H1 (cell line): ENCODE measurements at regions not wholly inside any gene's neighbourhood (a gene's known extent, or its start where the extent isn't known, plus 50 kb on each side); places are given as distances from the start of the nearest gene placed in this dataset.

ENCODE experiments used
- CTCF ChIA-PET: fragments of 300-600 bp; sonication (Branson Sonifier 250); formaldehyde crosslinking; loops from one replicate; lab custom pipeline; 2021; ENCODE audit not compliant: partially characterized antibody; lab: Charles Lee
- POLR2A ChIA-PET: fragments of 300-600 bp; sonication (Branson Sonifier 250); formaldehyde crosslinking; loops from one replicate; lab custom pipeline; 2021; ENCODE audit warnings: inconsistent platforms; ENCODE audit not compliant: partially characterized antibody; lab: Charles Lee
- DNase-seq, 2 experiments: peaks; one replicate each; pipeline versions ENCODE4 v3.0.0 to v3.0.0-alpha.2; 2010 to 2022; ENCODE audit warnings: low spot score in 2 of 2, low read depth in 1 of 2, mixed read lengths in 1 of 2
- FAIRE-seq: peaks from 2 replicates; lab custom pipeline; 2011; peaks lifted over from hg19 to GRCh38; lab: Jason Lieb, UNC
- H2AFZ ChIP-seq: 2 replicates; pipeline ENCODE4 v1.8.1; 2012; ENCODE audit warnings: low read length, inconsistent platforms
- H2AK5ac ChIP-seq: 2 replicates; pipeline ENCODE4 v1.6.1; 2013; ENCODE audit warnings: low read depth, low read length
- H2BK120ac ChIP-seq: replicated peaks from 2 replicates; pipeline ENCODE3; 2013; ENCODE audit warnings: low read depth, low read length, inconsistent platforms
- H2BK12ac ChIP-seq: 2 replicates; pipeline ENCODE4 v1.6.1; 2013; ENCODE audit warnings: low read depth, low read length
- H2BK15ac ChIP-seq: 2 replicates; pipeline ENCODE4 v1.6.1; 2013; ENCODE audit warnings: low read length
- H2BK20ac ChIP-seq: 2 replicates; pipeline ENCODE4 v1.6.1; 2013; ENCODE audit warnings: low read length
- H2BK5ac ChIP-seq: 2 replicates; pipeline ENCODE4 v1.6.1; 2013; ENCODE audit warnings: low read depth, low read length
- H3K14ac ChIP-seq: 2 replicates; pipeline ENCODE4 v1.6.1; 2013; ENCODE audit warnings: inconsistent platforms; ENCODE audit not compliant: insufficient read length
- H3K18ac ChIP-seq: 2 replicates; pipeline ENCODE4 v1.6.1; 2013; ENCODE audit warnings: low read length; ENCODE audit errors: extremely low read depth
- H3K23ac ChIP-seq: 2 replicates; pipeline ENCODE4 v1.6.1; 2013; ENCODE audit warnings: inconsistent platforms; ENCODE audit not compliant: insufficient read length
- H3K23me2 ChIP-seq: 2 replicates; pipeline ENCODE4 v1.6.1; 2013; ENCODE audit warnings: low read depth, low read length
- H3K27ac ChIP-seq: 2 replicates; pipeline ENCODE4 v1.6.1; 2011; ENCODE audit warnings: low read depth, low read length, inconsistent platforms
- H3K27me3 ChIP-seq, 4 experiments: replicated peaks in 1 of 4; 1 replicate in 1 of 4; 2 replicates in 3 of 4; pipeline versions ENCODE4 v1.6.1 to v1.8.1; 2011 to 2013; ENCODE audit warnings: low read length in 3 of 4, mild to moderate bottlenecking in 3 of 4, inconsistent platforms in 2 of 4, mixed read lengths in 2 of 4, moderate library complexity in 1 of 4; ENCODE audit not compliant: control insufficient read depth in 3 of 4, insufficient read depth in 3 of 4; ENCODE audit errors: extremely low read depth in 1 of 4
- H3K36me3 ChIP-seq, 4 experiments: 2 replicates each; pipeline versions ENCODE4 v1.6.1 to v1.8.1; 2011 to 2013; ENCODE audit warnings: mild to moderate bottlenecking in 4 of 4, low read length in 3 of 4, moderate library complexity in 2 of 4, control low read depth in 1 of 4, inconsistent platforms in 1 of 4; ENCODE audit not compliant: insufficient read depth in 4 of 4, control insufficient read depth in 2 of 4
- H3K4ac ChIP-seq: replicated peaks from 2 replicates; pipeline ENCODE3; 2013; ENCODE audit warnings: low read length, low read depth, mixed read lengths, inconsistent platforms; ENCODE audit not compliant: insufficient read length
- H3K4me1 ChIP-seq, 4 experiments: replicated peaks in 1 of 4; 1 replicate in 1 of 4; 2 replicates in 3 of 4; pipeline versions ENCODE4 v1.6.1 to v1.8.1; 2011 to 2013; ENCODE audit warnings: low read length in 3 of 4, inconsistent platforms in 2 of 4, mixed read lengths in 1 of 4; ENCODE audit not compliant: insufficient read depth in 4 of 4, control insufficient read depth in 3 of 4
- H3K4me2 ChIP-seq, 2 experiments: 2 replicates each; pipeline versions ENCODE4 v1.6.1 to v1.8.1; 2011 to 2013; ENCODE audit warnings: low read depth in 2 of 2, low read length in 2 of 2, control low read depth in 1 of 2, inconsistent platforms in 1 of 2, mild to moderate bottlenecking in 1 of 2; ENCODE audit not compliant: insufficient read depth in 1 of 2
- H3K4me3 ChIP-seq, 4 experiments: fragments of 200-600, 300-600 bp in 1 of 4; sonication (generic), shearing (Covaris generic), sonication (Bioruptor Twin) in 1 of 4; 2 replicates each; pipeline versions ENCODE4 v1.5.1 to v1.8.1; 2011 to 2016; ENCODE audit warnings: low read length in 4 of 4, low read depth in 3 of 4, control low read depth in 2 of 4, inconsistent platforms in 2 of 4, mild to moderate bottlenecking in 2 of 4, mixed read lengths in 1 of 4, moderate library complexity in 1 of 4; ENCODE audit not compliant: insufficient read depth in 2 of 4; ENCODE audit errors: extremely low read depth in 1 of 4
- H3K56ac ChIP-seq: replicated peaks from 2 replicates; pipeline ENCODE3; 2013; ENCODE audit warnings: low read depth, mild to moderate bottlenecking, mixed read lengths, low read length, inconsistent platforms; ENCODE audit not compliant: insufficient read length
- H3K79me1 ChIP-seq: 2 replicates; pipeline ENCODE4 v1.6.1; 2013; ENCODE audit warnings: low read depth, low read length, control low read depth
- H3K79me2 ChIP-seq, 2 experiments: 2 replicates each; pipeline versions ENCODE4 v1.6.1 to v1.8.1; 2012 to 2013; ENCODE audit warnings: low read length in 2 of 2, mild to moderate bottlenecking in 2 of 2, inconsistent platforms in 1 of 2; ENCODE audit not compliant: insufficient read depth in 2 of 2, control insufficient read depth in 1 of 2
- H3K9ac ChIP-seq, 4 experiments: replicated peaks in 1 of 4; 1 replicate in 1 of 4; 2 replicates in 3 of 4; pipeline versions ENCODE4 v1.6.1 to v1.8.1; 2011 to 2013; ENCODE audit warnings: low read depth in 3 of 4, low read length in 3 of 4, control low read depth in 2 of 4, mild to moderate bottlenecking in 2 of 4, moderate library complexity in 2 of 4, inconsistent platforms in 1 of 4; ENCODE audit errors: extremely low read depth in 1 of 4
- H3K9me3 ChIP-seq, 2 experiments: 2 replicates each; pipeline versions ENCODE4 v1.6.1 to v1.8.1; 2012 to 2013; ENCODE audit warnings: mild to moderate bottlenecking in 2 of 2, moderate library complexity in 2 of 2, control low read depth in 1 of 2, inconsistent platforms in 1 of 2, low read depth in 1 of 2, low read length in 1 of 2, mixed read lengths in 1 of 2; ENCODE audit not compliant: insufficient read depth in 2 of 2
- H4K20me1 ChIP-seq, 2 experiments: replicated peaks in 1 of 2; 2 replicates each; pipeline versions ENCODE3 to v1.8.1; 2011 to 2013; ENCODE audit warnings: inconsistent platforms in 2 of 2, low read length in 2 of 2, mild to moderate bottlenecking in 1 of 2; ENCODE audit not compliant: insufficient read depth in 2 of 2, control insufficient read depth in 1 of 2
- H4K5ac ChIP-seq: 2 replicates; pipeline ENCODE4 v1.6.1; 2013; ENCODE audit warnings: low read length, low read depth, mixed read lengths, inconsistent platforms; ENCODE audit not compliant: insufficient read length
- H4K8ac ChIP-seq: 2 replicates; pipeline ENCODE4 v1.8.0; 2013; ENCODE audit warnings: mild to moderate bottlenecking, moderate library complexity, low read length, inconsistent platforms; ENCODE audit not compliant: insufficient read depth; ENCODE audit errors: extremely low read depth
- H4K91ac ChIP-seq: replicated peaks from 2 replicates; pipeline ENCODE3; 2013; ENCODE audit warnings: low read length, mixed read lengths, inconsistent platforms; ENCODE audit not compliant: insufficient read length
- ASH2L ChIP-seq: fragments of 200-600, 300-600 bp; sonication (generic); IDR thresholded peaks from one replicate; pipeline ENCODE4 v1.7.1; 2017; ENCODE audit warnings: low read length
- BRCA1 ChIP-seq: IDR thresholded peaks from 2 replicates; pipeline ENCODE4 v1.6.1; 2012; ENCODE audit warnings: low read depth, low read length, improper control_type of control experiment
- CHD2 ChIP-seq: IDR thresholded peaks from 2 replicates; pipeline ENCODE4 v1.6.1; 2012; ENCODE audit warnings: low read length, improper control_type of control experiment
- FOSL1 ChIP-seq: IDR thresholded peaks from 2 replicates; pipeline ENCODE4 v1.6.1; 2011; ENCODE audit warnings: mild to moderate bottlenecking, low read depth, low read length, moderate library complexity; ENCODE audit not compliant: insufficient read depth
- GABPA ChIP-seq: IDR thresholded peaks from 2 replicates; pipeline ENCODE4 v1.6.1; 2011; ENCODE audit warnings: mild to moderate bottlenecking, low read length, moderate library complexity, borderline replicate concordance; ENCODE audit not compliant: insufficient read depth
- PHF8 ChIP-seq: fragments of 200-600 bp; sonication (generic); conservative IDR thresholded peaks from 2 replicates; pipeline ENCODE4 v1.7.1; 2012; ENCODE audit warnings: low read depth, mild to moderate bottlenecking, inconsistent platforms, low read length, moderate library complexity
- RNF2 ChIP-seq: fragments of 200-900, 300-1000 bp; sonication (generic); IDR thresholded peaks from 2 replicates; pipeline ENCODE4 v1.7.1; 2016; ENCODE audit warnings: borderline replicate concordance, low read depth, mild to moderate bottlenecking, antibody characterized with exemption, low read length; ENCODE audit not compliant: poor library complexity, severe bottlenecking; ENCODE audit errors: missing control alignments
- ZNF274 ChIP-seq: IDR thresholded peaks from 2 replicates; pipeline ENCODE4 v1.7.0; 2012; ENCODE audit warnings: low read length, borderline replicate concordance; ENCODE audit errors: extremely low read depth
- WGBS, 2 experiments: shearing (Covaris generic) in 1 of 2; methylation state at CpG; one replicate each; pipeline versions ENCODE4 v1.1.6 to v1.1.7; 2013 to 2015; ENCODE audit warnings: low lambda C conversion rate in 2 of 2, mixed read lengths in 2 of 2, inconsistent platforms in 1 of 2, low coverage in 1 of 2, missing lambda C conversion rate in 1 of 2; ENCODE audit not compliant: insufficient replicate concordance in 2 of 2, insufficient coverage in 1 of 2, insufficient read length in 1 of 2; ENCODE audit errors: extremely low coverage in 1 of 2, missing lambda C conversion rate in 1 of 2; 5-methylcytosine and 5-hydroxymethylcytosine counted together

DNA sequence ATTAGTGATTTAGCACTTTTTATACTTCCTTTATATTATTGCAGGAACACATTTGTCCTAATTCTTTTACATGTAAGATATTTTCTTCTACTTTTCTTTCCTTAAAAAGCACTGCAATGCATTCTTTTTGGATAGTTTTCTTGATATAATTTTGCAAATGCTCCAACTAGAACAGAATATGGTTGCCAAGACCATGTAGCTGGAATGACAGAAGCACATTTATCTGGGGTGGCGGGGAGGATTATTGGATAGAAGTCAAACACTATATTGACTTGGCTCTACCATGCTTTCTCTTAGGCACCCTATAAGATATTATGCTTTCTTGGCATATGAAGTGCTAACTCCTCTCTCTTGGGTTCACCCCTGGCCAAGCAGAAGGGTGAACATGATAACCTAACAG is 983.5 kb downstream of the FAT4 start:
- DNase-seq (no peak), FAIRE-seq (no peak)
- TF ChIP-seq ZNF274 (no peak), PHF8 (no peak), BRCA1 (no peak), CHD2 (no peak), FOSL1 (no peak), ASH2L (no peak), GABPA (no peak), RNF2 (no peak)

More for the DNA sequence above, 983.5 kb downstream of the FAT4 start:
- no peaks in the 10 kb centered on the region for H3K79me2 ChIP-seq
- no peaks in the 10 kb centered on the region for H3K79me1 ChIP-seq
- no peak overlapping the region for H2BK20ac ChIP-seq
- peaks cover 0 to 2% (median 0%) of the 10 kb centered on the region in 4 experiments; a peak in 1 of 8 replicates for H3K36me3 ChIP-seq
- H4K91ac ChIP-seq: no peak overlapping the region
- no peak overlapping the region for H2BK12ac ChIP-seq
- H3K27me3 ChIP-seq: no peaks in the 10 kb centered on the region
- 88% methylated on average over 1 of the region's 1 CpG; no CpG with 5 or more reads in 1 of the 2 experiments for WGBS, 2 experiments
- no peak overlapping the region for H2AK5ac ChIP-seq
- CTCF ChIA-PET: no interaction called here
- no peak overlapping the region for H2BK5ac ChIP-seq
- no peak overlapping the region for H3K9ac ChIP-seq
- no peak overlapping the region for H4K8ac ChIP-seq
- H3K18ac ChIP-seq: no peak overlapping the region
- H3K23me2 ChIP-seq: no peaks in the 10 kb centered on the region
- peaks cover 14 to 15% of the 10 kb centered on the region in 2 experiments for H3K9me3 ChIP-seq
- no peak overlapping the region for H2AFZ ChIP-seq
- no peak overlapping the region for H3K23ac ChIP-seq
- H3K4me1 ChIP-seq: no peaks in the 10 kb centered on the region; a peak in 1 of 7 replicates
- H2BK15ac ChIP-seq: no peak overlapping the region
- H3K14ac ChIP-seq: no peak overlapping the region
- H3K4me3 ChIP-seq: no peak overlapping the region
- H4K5ac ChIP-seq: no peak overlapping the region
- H2BK120ac ChIP-seq: no peak overlapping the region
- POLR2A ChIA-PET: no interaction called here
- no peak overlapping the region for H3K4me2 ChIP-seq
- no peak overlapping the region for H3K27ac ChIP-seq
- H3K4ac ChIP-seq: no peak overlapping the region
- no peaks in the 10 kb centered on the region for H4K20me1 ChIP-seq
- no peak overlapping the region for H3K56ac ChIP-seq
